NCI-H1092 (cell line): ENCODE measurements at regions not wholly inside any gene's neighbourhood (a gene's known extent, or its start where the extent isn't known, plus 50 kb on each side); places are given as distances from the start of the nearest gene placed in this dataset.
"Not testable (repeated sequence)": the region's sequence is repeated elsewhere in the genome, so short reads cannot be mapped to it uniquely, and the experiment has no call there.

Experiments used
- DNase-seq: peaks from one replicate; lab custom pipeline; 2025; lab: John Stamatoyannopoulos, UW

DNA sequence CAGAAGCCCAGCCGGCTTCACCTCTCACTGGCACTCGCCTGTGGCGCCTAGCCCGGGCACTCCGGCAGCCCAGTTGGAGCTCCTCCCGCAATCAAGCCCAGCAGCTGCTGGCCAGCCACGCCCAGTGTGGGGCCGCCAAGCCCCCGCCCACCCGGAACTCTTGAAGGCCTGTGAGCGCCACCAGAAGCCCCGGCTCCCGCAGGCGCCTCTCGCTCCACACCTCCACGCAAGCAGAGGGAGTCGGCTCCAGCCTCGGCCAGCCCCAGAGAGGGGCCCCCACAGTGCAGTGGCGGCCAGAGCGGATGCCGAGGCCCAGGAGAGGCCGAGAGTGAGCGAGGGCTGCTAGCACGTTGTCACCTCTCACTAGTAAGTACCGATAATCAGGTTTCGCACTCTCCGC, 240.7 kb downstream of the TFEC start:
- DNase-seq: no peak

DNA sequence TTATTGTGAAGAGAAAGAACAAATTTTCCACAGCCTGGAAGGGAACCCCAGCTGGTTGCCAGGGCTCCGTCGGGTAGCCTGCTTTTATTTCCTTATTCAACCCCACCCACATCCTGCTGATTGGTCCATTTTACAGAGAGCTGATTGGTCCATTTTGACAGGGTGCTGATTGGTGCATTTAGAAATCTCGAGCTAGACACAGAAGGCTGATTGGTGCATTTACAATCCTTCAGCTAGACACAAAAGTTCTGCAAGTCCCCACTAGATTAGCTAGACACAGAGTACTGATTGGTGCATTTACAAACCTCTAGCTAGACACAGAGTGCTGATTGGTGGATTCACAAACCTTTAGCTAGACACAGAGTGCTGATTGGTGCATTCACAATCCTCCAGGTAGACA, 241.1 kb downstream of the TFEC start:
- not testable (repeated sequence) for DNase-seq

DNA sequence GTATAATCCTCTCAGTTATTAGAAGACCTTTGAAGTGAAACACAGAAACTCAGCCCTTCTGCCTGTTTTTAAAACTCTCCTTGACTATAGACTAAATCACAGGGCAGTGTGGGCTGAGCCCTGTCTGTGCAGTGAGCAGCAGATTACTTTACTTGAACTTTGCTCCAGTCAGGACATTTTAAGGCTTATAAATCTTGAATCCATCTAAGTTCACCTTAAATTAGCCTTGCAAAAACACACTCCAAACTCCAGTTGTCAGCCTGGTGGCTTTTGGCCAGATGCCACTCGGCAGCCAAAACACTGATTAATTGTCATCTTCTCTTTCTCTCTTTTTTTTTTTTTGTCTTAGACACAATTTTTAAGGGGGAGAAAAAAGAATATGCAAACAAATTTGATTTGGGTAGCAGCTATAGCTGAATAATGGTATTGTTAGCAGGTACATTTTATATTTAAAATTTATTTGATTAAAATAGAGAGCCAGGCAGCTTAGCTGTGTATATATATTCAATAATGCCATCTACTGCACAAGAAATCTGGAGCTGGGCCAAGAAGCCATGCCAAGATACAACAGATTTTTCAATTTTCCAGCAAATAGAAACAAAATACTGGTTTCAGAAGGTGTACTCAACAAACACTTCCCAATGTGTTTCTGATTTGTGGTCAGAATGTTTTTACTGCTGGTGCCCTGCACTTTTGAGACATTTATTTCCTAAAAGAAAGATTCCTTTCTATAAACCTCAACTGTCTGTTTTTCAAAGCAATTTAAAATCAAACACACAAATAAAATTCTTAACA, 247.7 kb downstream of the TFEC start:
- DNase-seq: peak; percentile 43

DNA sequence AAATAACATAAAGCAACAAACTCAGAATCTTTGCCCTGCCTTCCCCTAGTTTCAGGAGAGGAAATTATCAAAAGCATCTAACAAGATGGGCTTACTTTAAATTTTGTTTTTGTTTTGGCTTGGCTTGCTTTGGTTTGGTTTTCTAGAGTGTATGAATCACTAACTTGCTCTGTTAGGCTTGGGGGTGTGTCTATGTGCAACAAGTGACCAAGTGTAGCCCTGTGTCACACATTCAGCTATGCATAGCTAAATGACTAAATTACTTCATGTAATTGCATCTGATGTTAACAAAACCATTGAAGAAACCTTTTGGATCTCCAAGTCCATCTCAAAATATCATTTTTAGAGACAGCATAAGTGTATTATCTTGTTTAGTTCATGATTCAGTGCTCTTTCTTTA, 251.0 kb downstream of the TFEC start:
- no peak for DNase-seq

DNA sequence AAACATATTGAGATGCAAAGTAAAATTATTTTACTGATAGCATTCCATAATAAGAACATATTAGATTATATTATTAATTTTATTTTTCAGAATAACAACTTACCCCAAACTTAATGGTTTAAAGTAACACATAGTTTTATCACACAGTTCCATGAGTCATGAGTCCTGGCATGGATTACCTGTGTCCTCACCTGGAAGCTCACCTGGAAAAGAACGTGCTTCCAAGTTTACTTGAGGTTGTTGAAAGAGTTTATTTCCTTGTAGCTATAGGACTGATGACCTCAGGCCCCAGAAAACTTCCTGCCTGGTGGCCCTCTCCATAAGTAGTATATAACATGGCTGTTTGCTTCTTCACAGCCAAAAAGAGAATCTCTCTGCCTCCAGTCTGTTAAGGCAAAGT, 254.6 kb downstream of the TFEC start:
- no peak for DNase-seq

DNA sequence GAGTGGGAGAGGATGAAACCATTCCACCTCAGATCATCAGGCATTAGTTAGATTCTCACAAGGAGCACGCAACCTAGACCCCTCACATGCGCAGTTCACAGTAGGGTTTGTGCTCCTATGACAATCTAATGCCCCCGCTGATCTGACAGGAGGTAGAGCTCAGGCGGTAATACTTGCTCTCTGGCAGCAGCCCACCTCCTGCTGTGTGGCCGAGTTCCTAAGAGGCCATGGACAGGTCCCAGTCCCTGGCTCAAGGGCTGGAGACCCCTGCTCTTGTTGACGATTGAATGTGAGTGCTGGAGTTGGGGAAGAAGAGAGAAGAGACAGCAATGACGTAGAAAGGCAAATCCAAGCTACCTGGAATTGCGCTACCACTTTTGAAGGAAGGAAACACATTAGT, 267.2 kb downstream of the TFEC start:
- no peak for DNase-seq

DNA sequence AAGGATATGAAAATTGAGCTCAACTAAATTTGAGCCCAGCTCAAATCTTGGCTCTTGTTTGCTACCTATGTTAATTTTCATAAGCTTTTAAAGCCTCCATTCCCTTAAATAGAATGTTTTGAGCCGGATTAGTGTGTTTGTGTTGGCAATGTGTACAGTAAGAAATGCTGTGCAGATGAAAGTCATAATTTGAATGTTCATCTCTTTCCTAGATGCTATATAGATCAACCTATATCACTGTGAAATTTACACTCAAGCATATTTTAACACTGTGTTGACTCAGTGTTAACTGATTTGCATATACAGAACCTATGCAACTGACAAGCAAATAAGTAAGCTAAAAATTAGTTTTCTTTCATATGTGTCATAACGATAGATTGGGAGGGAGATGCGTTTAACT, 272.5 kb downstream of the TFEC start:
- no peak for DNase-seq

DNA sequence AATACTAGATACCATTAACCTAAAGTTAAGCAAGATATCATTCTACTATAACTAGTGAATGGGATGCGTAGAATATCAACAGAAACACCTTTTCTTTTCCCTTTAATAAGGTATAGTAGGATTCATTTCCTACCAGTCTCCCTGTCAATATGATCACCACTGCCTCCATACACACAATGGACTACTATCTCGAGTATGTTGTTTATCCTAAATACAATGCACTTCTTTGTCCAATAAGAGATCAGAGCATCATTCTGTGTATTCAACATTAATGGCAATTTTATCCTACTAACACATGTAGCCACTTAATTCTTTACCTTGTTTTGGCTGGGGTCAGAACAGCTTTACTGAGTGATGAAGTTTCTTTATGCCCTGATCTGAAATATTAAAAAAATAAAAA, 276.3 kb downstream of the TFEC start:
- DNase-seq: no peak

DNA sequence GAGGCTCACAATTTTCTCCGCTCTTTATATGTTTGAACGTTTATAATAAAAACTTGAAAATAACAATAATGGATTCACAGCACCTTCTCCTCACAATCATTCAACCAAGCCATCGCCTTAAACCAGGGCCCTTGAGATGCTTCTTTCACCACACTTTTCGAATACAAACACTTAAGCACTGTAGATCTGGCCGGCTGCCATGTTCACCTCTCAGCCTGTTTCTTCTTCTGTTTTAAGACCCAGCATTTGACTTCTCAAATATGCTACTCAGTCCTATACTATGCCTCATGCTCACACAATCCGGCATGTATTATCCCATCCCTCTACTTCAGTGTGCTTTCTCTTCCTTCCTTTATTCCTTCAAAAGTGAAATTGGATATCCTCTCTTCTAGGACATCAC, 280.6 kb downstream of the TFEC start:
- no peak for DNase-seq

DNA sequence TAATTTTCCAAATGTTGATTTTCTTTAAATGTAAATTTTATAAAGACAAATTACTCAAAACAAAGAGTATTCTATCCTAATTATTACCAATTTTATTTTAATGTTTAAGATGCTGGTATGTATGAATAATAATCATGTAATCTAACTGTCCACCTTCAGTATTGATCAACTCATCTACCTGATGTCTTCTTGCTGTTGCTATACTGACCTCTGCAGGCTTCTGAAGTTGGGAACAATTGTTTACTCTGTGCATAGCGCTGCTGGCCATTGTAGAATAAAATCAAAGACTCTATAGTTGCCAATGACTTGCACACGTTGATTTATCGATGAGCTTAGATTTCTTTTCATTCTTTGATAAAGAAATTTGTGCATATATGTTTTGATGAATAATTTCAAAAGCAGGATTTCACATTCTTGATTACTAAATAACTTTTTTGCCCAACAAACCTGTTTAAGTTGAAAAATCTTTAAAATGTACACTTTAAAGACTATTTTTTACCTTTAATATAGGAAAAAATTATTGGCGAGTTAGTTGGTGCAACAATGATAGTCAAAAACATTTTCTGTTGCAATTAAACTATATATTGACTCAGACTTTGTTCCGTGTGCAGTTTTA, 282.3 kb downstream of the TFEC start:
- peak; percentile 23 for DNase-seq

DNA sequence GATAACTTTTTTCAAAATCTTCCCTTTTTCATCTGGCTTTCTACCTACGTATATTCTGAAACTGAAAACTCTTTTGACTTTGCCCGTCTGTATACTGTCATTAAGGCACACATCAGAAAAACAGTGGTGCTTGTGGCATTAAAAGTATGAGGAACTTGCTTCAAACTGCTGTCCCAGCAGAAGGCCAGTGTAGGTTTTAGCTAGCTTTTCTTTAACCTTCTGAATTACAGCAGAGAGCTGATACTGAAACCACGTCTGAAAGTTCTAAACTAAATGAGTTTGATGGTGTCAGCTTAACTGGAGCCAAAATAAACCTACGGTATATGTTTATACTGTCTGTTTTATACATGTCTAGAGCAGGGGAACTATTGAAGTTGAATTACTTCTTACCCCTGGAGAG, 283.4 kb downstream of the TFEC start:
- DNase-seq: no peak

DNA sequence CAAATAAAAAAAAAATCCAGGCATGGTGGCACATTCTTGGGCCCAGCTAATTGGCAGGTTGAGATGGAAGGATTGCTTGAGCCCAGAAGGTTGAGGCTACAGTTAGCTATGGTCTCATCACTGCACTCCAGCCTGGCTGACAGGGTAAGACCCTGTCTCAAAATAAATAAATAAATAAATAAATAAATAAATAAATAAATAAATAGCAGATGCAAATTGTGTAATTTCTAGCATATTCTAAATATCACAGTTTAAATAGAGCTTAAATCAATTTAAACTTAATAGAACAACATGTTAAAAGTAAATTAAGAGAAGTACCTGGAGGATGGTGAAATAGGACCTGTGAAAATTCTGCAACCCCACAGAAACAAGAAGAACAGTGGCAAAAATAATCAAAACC, 290.5 kb downstream of the TFEC start:
- no peak for DNase-seq

DNA sequence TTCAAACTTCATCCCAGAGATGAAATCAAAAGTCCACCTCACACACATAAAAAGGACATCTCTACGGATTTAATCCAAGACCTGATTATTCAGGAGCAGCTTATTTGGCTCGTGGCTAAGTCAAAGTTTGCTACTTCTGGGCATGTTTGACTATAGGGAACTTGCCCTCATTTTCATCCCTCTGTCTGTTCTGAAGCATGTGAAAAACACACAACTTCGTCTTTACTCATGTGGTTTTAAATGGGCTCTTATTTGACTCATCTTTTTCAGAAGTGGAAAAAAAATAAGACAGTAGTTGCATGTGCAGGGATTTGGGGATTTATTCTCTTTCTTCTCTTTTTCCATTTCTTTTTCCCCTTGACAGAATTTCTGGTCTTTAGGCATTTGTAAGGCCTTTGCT, 295.9 kb downstream of the TFEC start:
- DNase-seq: no peak

DNA sequence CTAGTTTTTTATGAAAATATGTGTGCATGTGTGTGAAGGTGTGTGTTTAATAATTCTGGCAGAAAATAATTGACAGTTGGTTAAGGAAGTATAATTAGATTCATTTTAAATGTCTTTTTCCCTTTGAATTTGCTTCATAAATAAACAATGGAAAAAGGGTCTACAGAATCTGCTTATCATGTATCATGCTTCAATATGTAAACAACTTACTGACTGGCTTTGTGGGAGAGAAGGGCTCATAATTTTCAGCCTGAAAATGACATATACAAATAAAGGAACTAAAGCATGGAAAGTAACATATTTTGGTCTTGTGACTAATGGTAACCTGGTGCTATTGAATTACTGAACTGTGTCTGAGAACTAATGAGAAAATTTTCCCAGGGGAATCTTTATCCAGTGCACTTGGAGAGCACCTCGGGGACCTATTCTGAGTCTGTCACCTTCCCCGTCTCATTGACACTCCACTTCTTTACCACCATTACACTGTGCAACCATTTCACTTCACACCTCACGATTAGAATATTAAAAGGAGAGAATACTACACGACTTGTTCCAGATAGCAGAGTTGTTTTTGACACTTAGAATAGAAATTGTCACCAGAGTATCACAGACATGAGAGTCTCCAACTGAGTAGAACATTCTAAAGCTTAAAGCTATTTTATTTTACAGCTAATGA, 298.6 kb downstream of the TFEC start:
- peak; percentile 28 for DNase-seq

DNA sequence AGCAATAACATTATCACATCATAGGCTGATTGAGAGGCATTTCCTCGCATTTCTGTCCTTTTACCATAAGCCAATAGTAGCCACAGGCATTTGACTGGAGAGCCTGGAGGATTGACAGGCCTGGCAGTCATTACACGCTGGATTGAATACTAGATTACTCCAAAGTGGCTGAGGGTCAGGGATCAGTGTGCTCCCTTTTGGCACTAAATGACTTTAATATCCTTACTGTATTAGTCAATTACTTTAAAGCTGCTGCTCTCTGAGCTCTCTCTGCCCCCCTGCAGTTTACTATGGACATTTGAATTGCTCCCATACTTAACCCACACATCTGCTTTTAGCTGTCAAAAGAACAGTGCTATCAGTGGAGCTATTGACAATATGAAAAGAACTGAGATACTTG, 302.0 kb downstream of the TFEC start:
- peak; percentile 62 for DNase-seq

DNA sequence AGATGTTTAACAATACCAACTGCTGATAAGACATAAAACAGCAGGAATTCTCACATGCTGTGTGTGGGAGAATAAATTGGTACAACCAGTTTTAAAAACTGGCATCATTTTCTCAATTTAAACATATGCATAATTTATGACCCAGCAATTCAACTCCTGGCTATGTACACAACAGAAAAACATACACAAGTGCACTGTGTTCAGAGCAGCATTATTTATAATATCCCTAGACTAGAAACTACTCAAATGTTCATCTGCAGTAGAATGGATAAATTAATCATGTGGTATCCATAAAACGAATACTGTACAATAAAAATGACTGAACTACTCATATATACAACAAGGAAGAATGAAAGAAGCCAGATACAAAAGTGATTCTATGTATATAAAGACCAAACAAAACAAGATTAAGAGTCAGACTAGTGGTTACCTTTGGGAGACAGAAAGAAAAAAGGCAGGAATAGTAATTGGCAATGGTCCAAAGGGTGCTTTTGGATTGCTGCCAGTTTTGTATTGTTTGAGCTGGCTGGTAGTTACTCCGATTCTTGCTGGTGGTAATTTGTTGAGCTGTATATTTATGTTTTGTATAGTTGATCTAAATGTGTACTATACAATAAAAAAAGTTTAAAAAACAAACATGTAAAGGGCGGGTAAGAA, 306.0 kb downstream of the TFEC start:
- peak; percentile 95 for DNase-seq

DNA sequence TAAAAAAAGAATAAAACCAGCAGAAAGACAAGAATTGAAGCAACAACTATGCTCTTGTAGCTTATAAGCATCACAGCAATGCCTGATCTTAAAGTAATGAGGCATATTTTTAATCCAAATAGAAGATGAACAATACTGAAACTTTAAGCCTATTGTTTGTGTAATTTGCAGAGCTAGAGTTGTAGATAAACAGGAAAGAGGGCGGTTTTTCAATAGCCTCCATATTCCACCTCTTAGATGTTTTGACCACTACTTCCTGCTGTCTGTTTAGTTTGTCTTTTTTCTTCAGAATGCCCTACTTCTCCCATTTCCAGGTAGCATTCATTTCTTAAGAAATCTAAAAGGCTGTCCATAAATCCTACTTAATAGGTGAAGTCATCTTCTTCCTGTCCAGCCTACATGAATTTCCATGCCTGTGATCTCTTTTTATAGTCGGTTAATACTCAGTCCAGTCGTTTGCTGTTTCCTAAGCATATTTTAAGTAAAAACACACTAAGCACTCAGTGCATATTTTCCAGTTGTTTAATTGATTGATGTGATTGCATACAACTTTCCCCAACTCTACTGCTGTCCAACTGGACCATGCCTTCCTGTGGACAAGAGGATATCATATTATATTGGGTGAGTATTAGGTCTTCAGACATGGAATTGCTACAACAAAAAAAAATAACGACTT, 308.1 kb downstream of the TFEC start:
- no peak for DNase-seq

DNA sequence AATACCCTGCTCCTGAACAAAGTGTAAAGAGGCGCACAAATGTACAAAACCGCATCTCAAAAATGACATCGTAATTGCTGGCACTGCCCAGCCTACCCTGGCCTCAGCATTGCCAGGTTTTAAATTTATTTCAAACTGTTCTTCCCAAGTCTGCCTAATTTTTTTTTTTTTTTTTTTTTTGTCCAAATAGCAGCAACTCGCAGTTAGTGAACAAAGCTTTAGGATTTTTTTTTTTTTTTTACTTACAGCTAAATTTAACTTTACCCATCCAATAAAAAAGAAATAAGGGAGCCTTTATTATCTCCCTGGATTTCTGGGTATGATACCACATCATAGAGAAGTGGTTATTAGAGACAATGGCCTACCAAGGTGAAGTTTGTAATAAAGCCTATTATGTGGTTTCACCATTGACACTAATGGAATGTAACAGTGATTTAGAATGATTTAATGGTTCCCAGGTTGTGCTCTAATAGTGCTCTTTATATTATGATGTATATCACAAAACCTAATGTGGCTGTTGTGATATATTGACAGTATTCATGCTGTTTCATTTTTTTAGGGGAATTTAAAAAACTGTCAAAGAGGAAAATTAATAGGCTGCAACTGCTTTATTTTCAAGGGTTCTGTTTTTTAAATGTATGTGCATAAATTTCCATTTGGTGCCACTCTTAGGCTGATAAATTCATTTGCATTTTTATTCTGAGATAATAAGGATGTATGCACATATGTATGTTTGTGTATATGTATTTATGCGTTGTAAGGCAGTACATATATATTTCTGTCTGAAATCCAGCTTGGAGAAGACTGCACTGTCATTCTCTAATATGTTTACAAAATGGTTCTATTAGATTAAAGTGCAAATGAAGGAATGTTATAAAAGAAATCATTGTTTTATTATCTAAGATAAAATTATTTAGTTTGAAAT, 309.0 kb downstream of the TFEC start:
- no peak for DNase-seq

DNA sequence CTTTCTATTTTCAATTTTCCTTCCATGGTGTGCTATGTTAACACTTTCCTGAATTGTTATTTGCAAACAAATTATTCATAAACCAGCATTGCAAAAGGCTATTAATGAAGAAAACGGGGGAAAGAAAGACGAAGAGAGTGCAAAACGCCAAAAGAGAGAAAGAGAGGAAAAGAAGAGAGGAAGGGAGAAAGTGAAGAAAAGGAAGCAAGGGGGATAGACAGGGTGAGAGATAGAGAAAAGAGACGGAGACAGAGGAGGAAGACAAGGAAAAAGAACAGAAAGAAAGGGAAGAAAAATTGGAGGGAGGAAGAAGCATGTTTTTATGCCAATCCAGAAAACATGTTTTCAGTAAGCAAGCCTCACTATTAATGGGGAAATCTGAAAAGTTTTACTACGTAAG, 310.6 kb downstream of the TFEC start:
- no peak for DNase-seq

DNA sequence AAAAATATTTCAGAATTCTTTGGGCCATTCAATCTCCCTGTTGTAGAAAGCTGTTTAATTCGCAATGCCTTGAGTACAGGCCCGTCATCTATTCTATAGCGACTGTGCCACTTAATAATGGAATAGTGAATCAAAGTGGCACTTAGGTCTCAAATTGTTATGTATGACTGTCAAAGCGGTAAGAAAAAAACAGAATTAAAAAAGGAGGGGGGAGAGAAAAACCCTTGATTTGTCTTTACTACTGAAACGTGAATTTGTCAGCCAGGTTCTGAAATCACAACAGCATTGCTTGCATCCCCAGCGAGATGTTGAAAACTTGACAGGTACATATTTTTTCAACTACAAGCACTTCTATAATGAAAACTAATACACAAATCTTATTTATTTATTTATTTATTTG, 320.9 kb downstream of the TFEC start:
- no peak for DNase-seq

DNA sequence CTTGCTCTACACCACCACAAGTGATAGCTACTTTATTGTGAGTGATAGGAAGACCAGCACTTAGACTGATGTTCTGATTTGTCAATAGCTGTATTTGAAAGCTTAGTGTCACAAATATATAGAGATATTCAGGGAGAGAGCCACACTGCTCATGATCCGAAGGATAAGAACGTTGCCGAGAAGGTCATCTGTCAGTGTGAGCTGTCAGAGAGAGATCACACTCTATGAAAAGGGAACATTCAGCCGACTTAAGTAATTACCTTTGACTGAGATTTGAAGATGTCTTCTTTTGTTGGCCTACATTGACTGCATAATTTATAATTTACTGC, 322.6 kb downstream of the TFEC start:
- DNase-seq: no peak
